Stimulated activated CD8-positive, alpha-beta memory T cell treated with anti-CD3 and anti-CD28 coated beads, Interleukin-7, amount 100 ng/mL, for 4 hours (primary cell): ENCODE measurements at regions not wholly inside any gene's neighbourhood (a gene's known extent, or its start where the extent isn't known, plus 50 kb on each side); places are given as distances from the start of the nearest gene placed in this dataset.

Experiments used
- DNase-seq, 2 donors: peaks; one replicate each; pipeline ENCODE4 v3.0.0-alpha.2; 2020; ENCODE audit warnings: low read depth in 2 of 2

DNA sequence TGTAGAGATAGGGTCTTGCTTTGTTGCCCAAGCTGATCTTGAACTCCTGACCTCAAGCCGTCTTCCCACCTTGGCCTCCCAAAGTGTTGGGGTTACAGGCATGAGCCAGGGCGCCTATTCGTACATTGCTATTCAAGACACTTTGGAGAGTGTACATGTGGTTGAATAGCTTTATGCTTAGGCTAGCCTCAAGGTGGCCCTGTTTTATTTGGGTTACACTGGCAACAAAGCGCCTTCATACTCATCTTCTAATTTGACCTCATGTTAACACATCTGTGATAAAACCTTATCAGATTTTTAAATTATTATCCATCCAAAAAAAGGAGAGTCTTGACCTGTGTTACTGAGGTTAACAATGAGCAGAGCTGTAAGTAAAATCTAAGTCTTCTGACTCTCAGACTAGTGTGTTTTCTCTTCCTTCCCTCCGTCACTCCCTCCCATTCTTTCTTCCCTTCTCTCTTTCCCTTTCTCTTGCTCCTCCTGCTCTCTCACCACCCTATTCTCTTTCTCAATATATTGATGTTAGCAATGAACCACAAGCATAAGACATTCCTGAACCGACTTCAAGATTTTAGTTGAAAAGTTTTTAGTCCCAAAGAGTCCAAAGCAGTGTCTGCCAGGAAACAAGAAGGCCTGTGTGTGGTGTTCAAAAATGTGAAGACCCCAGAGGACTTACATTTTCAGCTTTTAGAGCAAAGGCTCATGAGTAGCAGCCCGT, 603.7 kb upstream of the CFAP20DC start:
- no peak for DNase-seq

DNA sequence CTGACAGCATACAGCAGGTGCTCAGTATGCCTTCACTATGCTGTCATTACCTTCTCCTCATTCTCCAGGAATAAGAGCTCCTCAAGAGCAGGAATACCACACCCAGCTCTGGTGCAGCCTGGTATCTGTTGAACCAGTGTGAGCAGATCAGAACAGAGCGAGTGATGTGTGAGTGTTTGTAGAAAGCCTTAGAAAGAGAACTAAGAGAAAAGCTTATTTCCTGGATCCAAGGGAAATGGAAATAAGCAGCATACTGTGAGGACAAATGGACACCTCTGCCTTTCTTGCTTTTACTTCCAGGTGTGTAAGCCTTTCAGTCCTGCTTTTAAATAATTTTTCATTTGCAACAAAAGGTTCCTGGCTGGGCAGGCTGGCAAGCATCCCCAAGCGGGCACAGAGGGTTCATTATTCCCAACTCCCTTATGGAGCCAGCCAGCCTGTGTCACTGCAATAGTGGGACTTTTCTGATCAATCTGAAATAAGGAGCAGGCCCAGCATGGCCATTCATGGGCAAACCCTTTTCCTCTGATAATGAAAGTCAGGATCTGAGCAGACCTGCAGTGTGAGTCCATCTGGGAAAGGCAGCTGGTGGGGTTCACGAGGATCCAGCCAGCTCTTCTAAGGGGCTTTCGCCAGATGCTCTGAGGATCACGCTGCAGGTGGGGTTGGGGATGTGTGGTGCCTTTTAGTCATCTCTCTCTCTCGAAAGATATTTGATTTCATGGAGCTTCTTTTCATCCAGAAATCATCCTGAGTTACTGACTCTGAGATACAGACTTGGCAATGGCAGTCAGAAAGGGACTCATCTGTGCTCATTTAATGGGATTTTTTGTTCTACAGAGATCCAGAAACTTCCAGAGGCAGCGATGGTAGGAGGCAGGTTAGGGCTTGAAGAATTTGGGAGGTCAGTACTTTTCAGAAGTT, 594.9 kb upstream of the CFAP20DC start:
- no peak for DNase-seq

DNA sequence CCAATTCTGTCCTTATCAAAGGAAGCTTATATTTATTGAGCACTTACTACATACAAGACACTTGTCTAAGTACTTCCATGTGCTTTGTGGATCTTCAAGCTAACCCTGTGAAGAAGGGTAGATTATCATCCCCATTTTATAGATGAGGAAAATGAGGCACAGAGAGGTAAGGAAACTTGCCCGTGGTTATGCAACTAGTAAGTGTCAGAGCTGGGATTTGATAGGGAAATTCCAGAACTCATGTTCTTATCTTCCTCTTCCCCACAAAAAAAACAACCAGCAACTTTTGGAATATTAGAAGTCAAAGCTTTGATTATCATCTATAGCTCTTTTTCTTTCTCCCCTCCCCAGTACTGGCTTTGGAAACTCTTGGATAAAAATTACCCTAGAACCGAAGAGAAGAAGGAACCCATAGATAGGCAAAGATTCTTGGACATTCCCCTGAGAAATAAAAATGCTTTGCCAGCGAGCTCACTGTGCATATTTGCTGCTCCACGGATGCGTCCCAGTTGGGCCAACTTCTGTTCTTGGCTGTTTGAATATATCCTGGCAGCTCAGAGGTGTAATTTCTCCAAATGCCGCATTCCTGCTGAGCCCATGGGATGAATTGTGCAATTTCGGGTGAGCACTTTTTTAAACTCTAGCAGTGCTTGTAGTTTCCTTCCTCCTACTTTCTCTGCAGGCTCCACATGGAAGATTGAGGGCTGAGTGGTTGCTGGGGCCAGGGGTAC, 591.5 kb upstream of the CFAP20DC start:
- DNase-seq = no peak

DNA sequence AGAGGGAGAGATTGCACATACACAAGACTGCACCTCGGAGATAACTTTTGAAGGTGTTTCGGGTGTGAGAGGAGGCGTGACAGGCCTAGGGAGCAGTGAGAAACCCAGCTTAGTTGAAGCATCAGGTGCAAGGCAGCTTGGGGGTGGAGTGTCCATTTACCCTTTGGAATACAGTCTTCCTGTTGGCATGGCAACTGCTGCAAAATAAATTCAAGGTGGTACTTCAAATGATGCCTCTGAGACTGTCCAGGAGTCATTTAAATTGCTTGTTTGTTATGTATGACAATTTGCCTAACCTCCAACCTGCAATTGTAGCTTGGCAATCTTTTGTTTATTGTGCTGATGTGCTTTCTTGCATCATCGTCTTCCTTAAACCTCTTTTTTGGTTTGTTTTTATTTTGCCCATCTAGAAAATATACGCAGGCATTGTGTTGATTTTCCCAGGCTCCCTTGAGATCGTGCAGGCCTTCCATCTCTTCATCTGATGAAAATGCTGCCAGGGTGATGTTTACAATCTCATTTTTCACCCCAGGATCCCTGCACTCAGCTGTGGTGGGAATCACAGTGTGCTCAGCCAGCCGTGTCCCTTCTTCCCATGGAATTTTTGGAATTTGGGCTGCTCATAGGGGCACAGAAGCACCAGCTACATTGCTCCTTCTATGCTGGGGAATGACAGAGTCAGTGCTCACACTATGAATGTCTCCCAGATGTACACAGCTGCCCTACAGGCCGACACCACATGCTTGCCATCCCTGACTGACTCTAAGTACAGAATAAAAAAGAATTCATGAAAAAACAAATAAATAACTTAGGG, 583.1 kb upstream of the CFAP20DC start:
- DNase-seq = no peak

DNA sequence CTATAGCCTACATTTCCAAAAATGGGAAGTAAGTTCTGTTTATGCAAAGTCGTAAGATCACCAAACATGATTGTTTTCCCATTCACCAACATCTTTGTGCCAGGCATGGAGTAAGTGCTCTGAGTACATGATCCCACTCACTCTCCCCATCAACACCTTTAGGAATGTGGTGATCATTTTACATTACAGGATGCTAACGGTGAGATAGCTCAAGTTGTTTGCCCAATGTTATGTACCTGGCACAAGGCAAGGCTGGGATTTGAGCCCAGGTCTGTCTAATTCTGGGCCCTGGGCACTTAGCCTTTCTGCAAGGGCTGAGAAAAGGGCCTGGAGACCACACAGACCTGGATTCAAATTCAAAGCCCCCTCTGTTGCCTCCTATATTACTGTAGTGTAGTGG, 581.7 kb upstream of the CFAP20DC start:
- no peak for DNase-seq

DNA sequence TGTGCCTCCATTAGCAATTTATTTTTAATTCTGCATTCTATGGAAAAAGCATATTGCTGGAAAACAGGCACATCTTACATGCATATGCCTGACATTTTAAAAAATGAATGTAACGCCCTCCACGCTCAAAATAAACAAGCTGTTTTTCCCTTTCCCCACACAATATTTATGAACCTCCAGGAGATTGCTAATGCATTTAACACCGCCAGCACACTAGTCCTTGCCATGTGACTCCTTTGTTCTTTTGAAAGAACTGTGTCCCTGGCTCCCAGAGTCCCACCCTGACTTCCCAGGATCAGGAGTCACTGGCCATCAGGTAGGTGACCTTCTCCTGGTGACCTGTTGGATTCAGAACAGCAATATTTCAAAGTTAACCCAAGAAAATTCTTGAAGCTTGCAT, 571.2 kb upstream of the CFAP20DC start:
- no peak for DNase-seq

DNA sequence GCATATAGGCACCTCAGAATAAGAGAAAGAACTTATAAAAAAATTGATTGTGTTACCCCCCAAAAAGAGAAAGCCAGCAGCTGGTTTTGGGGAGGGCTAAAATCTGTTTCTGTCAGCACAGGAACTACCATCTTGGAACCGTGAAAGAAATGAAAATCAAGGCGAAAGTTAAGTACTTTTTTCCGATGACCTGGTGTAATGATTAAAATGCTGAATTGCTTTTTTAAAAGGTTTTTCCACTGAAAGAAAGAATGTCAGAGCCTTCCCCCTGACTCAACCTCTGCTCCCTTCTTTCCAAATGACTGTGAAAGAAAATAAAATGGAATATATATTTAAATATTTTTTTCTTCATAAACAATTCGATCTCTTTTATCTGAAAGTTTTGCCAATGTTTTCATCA, 570.5 kb upstream of the CFAP20DC start:
- no peak for DNase-seq

DNA sequence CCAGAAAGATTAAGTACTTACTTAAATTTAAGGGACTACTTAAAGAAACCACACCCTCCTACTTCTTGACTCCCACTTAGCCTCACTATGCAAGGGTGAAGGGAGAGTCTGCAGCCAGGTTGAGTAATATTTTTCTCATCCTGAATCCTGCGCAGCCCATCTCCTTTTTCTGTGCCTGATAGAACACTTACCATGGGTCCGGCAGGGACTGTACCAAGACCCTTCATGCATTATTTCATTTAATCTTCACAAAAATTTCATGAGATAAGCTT, 562.6 kb upstream of the CFAP20DC start:
- no peak for DNase-seq

DNA sequence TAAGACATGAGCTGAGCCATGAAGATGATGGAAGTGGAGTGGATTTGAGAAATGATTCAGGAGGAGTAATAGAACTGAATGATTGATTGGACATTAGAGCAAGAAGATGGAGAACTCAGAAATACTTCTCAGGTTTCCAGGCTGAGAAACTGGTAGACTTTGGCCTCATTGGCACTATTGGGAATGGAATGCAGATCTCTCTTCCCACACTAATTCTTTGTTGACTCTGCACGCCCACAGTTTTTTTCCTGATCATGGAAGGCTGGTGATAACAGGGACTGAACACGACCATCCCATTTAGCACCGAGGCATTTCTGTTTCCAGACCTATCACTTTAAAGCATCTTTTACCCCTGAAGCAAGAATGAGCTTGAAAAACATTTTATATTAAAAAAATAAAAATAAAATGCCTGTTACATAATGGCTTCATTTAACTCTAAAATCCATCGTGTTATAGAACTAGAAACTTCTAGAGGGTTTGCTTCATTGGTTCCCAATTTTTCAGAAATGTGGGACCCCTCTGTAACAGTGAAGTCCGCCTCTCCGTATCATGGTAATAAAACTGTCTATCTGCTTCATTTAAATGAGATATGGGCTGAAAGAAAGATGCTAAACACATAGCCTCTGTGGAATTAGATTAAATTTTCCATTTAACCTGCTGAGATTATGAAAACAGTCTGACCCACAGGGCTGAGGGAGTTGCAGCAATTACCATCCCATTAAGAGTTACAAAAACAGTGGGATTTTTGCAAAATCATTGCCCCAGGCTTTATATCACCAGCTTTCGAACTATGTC, 562.0 kb upstream of the CFAP20DC start:
- no peak for DNase-seq

DNA sequence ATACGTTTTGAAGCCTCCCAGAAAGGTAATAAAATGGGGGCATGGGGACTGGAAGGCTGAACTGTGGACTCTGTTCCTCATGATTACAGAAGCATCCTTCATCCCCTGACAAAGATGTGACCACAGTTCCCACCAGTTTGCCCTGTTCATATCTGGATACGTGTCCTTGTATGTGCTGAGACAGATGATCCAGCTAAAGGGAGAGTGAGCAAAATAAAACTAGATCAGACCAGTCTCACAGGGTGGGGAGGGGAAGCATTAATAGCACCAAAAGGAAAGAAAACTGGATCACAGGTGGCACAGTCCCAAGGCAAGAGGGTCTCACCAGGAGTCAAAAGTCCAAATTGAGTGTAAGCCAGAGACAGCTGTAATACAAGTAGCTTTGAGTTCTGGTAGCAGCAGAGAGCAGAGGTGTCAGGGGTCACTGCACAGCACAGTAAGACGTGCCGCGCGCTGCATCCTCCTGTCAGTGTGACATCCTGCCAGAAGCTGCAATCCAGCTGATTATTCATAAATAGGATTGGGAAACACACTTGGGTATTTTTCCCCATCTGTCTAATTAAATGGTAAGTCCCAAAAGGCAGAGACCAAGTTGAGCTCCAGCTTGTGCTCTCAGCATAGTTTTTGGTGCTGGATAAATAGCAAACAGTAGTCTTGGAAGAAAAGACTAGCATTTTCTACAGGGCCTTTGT, 560.0 kb upstream of the CFAP20DC start:
- DNase-seq = no peak

DNA sequence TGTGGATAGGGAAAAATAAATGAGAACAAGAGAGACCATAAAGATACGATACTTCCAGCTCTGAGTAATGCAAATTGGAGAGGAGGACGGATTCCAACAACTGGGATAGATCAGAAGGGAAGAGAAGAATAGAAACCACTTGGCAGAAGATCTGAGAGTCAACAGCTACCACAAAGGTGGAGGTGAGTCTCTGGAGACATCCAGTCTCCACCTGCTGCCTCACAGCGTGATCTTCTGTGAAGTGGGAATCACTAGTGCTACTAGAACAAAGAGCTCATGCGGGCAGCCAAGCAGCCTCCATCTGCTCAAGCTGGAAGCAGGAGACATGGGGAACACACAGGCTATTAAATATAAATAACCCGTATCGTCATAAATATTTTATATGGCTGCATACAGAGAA, 558.5 kb upstream of the CFAP20DC start:
- DNase-seq = no peak

DNA sequence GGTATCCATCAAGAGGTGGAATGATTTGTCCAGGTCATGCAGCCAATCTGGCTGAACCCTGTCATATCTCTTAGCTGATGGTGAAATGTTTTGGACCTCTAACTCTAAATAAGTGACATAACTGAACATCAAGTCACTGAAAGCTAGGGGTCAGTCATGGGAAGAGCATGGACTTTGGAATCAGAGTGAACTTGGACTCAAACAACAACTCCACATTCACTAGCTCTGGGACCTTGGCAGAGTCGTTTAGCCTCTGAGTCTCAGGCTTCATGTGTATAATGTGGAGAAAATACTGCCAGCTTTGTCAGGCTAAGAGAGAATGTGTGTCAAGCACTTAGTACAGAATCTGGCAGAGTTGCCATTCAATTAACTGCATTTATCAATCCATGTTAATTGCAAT, 557.8 kb upstream of the CFAP20DC start:
- no peak for DNase-seq

DNA sequence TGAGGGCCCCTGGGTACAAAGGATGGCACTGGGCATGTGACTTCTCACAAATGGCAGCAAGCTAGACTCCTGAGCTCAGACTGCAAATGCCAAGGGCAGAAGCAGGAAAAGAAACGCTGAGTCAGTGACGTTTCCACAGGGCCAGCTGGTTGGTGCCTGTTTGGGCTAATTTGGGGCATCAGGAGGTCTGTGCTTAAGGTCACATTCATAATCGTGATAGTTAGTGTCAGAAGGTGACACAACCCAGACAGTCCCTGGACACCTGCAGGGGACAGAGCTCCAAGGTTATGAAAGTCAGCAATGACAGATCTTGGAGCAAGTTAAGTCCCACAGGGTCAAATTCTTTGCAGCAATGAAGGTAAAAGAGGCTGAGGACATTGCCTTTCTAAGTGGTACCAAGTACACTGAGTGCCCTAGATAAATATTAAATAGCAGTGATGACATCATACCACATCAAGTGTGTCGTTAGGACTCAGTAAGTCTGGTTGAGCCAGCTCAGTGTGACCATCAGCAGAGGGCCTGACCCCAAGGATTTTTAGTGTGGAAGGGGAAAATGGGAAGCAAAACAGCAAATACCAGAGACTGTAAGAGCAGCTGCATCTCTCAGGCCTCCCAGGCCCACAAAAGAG, 556.9 kb upstream of the CFAP20DC start:
- DNase-seq = no peak

DNA sequence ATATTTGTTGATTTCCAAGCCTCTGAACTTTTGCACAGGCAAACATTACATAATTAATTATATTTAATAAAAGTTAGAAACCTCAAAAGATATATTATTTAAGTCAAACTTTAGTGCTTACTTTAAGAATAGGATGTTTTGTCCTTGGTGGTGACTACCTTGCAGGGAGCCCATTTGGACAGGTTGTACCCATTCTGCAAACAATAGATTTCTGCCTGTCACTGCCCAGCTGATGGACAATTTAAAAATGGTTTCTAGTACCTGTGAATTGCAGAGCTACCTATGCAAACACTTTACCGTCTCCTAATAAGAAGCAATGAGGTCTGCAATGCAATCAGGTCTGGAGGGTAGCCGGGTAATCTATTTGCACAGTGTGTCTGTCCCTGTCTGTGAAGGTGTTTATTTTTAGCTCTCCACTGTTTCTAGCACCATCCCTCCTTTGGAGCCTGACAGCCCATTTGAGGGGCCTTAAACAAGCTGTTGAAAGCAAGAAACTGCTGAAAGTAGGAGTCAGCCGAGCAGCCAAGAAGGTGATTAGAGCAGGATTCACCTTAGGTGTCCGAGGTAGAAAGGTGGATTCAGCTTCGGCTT, 556.2 kb upstream of the CFAP20DC start:
- DNase-seq = no peak

DNA sequence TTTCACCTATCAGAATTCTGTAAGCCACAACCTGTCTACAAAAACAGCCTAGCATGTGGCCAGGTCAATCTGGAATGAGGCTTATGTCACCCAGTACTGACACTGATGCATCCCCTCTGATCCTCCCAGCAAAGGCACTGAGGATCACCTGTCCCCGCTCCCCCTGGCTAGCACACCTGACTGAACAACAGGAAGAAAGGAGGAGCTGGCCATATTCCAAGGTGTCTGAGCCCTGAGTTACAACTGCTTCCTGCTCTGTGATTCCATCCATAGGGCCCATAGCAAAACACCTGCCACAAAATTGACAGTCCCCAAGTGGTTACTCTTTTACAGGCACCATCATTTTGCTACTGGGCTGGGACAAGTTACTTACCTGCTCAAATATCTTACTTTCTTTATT, 555.5 kb upstream of the CFAP20DC start:
- no peak for DNase-seq

DNA sequence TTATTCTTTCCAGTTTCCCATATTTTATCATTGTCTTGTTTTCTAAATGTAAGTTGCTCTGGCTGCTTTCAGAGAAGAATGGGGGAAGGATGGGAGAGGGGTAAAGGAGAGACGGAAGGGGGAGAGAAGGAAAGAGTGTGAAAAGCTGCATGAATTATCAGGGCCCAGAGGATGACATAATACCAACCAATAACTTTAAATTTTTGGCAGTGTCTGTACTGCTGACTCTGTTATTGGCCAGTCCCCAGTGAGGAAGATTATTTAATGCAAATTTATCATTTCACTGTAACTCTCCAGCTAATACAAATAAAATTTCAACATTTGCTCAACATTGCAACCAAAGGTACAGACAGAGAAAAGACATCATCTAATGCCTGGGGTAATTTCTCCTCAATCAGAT, 551.7 kb upstream of the CFAP20DC start:
- no peak for DNase-seq

DNA sequence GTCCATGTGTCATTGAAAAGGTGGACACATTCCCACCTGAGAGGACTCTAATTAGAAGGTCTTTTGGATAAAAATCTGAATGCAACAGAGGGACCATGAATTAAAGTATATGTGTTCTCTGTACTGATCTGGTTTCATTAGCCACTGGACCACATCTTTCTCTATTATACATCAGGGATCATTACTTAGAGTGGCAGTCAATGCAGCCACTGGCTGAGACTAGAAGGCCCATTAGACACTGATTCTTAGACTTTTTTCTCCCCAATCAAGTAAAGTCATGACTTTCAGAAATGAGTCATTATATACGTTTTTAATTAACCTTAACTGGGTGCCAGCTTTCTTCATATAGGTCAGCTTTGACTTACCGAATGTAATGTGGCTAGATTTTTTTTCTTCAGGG, 550.8 kb upstream of the CFAP20DC start:
- DNase-seq = no peak

DNA sequence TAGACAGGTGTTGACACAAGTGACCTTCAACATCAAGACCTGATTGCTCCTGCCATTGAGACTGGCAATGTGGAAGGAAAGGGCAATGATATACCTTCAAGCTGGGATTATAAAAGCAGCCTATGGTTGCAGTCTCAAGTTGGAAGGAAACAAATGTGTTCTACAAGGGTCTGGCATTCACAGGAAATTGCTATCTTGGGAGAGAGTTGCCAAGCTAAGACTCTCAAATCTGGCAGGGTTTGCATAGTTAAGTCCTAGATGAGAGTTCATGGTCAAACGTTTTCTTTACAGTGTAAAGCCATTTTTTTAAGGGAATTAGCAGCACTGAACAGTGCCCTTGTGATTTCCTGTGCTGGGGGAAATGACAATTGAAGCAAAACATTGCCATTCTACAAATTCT, 546.9 kb upstream of the CFAP20DC start:
- DNase-seq = no peak

DNA sequence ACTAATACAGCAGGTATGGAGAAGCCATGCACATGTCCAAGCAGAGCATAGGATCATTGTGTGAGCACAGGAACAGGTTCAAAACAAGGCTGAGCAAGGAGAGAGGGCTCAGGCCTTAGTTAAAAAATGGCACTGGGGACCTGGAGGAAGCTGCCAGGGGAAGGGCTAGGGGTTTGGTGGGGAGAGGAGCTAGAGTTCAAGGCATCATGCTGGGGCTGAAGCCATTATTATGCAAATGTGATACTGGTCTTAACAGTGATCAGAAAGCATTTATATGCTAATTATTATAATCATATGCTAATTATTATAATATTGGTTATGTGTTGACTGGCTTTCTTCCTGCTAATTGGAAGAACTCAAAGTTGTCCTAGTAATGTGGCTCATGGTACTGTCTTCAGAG, 546.0 kb upstream of the CFAP20DC start:
- no peak for DNase-seq

DNA sequence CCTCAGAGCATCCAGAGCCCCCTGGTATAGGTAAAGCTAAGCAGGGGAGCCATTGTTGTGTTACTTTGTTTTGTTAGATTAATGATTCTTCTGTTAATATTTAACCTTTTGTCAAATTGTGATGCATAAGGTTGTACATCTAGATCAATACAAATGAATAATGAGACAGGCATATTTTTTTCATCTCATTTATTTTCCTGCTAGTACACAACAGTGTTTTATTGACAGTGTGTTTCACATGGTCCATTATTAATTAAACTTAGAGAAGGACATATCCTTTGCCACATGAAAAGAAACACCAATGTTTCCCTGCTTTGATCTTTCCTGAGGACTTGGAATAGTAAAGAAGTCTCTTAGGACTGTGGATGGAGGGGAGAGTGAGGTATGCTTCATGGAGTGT, 543.6 kb upstream of the CFAP20DC start:
- DNase-seq = no peak
